Testis (tissue), 2 donors: ENCODE measurements at regions not wholly inside any gene's neighbourhood (a gene's known extent, or its start where the extent isn't known, plus 50 kb on each side); places are given as distances from the start of the nearest gene placed in this dataset.

ENCODE experiments used
- CTCF ChIP-seq, 3 experiments: fragments of 450-650 bp in 2 of 3; fragments of 200-600 bp in 1 of 3; sonication (generic) in 1 of 3; IDR thresholded peaks; one replicate each; pipeline ENCODE4 v1.5.1; 2016 to 2019; ENCODE audit warnings: antibody characterized with exemption in 3 of 3, mild to moderate bottlenecking in 2 of 3, moderate library complexity in 1 of 3
- POLR2A ChIP-seq: fragments of 450-650 bp; IDR thresholded peaks from one replicate; pipeline ENCODE4 v1.6.1; 2017; ENCODE audit warnings: antibody characterized with exemption, mild to moderate bottlenecking, moderate library complexity

- TF ChIP-seq CTCF (IDR thresholded peaks at IDR 0.05) (no peak), POLR2A (no peak)
Measured at GRCh38 chr18:27719680-27720079, 457.2 kb downstream of the CDH2 start.
